ENCODE measurements at regions not wholly inside any gene's neighbourhood (a gene's known extent, or its start where the extent isn't known, plus 50 kb on each side); places are given as distances from the start of the nearest gene placed in this dataset.

- DNase-seq (ENCODE audit: low read depth in 2 of 2), result no peak
Observed at GRCh38 chr2:43034242-43034619, 192.2 kb downstream of the ZFP36L2 start.

DNA sequence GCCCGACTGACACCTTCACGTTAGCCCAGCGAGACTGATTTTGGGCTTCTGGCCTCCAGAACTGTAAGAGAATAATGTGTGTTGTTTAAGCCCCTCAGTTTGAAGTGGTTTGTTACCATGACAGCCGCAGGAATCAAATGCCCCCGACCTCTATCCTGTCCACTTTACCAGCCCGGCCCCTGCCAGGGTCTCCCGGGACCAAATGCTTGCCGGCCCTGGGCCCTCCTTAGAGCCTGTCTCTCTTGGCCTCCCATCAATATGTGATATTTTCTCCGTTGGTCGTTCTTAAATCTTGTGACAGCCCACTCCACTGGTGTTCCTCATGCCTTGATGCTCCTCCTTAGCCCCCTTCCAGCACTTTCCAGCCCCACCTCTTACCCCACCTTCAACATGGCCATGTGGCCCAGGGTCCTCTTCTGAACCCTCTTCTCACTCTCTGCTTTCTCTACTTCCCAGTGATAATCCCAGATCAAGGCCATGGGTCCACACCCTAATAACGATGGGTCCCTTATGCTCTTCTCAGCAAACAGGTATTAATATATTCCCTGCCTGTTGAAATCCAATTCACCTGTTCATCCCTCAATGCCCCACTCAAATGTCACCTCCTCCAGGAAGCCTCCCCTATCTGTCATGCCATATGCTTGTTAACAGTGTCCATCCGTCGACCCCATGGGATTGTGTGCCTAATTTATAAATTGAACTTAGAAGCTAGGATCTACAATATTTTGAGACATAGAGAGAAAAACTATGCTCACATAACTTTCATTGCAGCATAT lies 192.8 kb downstream of the ZFP36L2 start:
- DNase-seq (ENCODE audit: low read depth in 2 of 2), result no peak

DNA sequence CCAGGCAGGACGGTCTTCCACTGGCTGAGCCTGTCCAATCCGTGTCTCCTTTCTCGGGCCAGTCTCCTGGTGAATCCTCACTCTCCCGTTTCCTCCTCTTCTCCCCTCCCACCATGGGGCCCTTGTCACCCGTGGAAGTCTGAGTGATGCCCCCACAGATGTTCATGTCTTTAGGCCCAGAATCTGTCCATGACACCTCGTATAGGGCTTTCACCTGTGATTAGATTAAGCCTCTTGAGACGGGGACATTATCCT lies 193.5 kb downstream of the ZFP36L2 start:
- DNase-seq (ENCODE audit: low read depth in 2 of 2), result no peak

DNA sequence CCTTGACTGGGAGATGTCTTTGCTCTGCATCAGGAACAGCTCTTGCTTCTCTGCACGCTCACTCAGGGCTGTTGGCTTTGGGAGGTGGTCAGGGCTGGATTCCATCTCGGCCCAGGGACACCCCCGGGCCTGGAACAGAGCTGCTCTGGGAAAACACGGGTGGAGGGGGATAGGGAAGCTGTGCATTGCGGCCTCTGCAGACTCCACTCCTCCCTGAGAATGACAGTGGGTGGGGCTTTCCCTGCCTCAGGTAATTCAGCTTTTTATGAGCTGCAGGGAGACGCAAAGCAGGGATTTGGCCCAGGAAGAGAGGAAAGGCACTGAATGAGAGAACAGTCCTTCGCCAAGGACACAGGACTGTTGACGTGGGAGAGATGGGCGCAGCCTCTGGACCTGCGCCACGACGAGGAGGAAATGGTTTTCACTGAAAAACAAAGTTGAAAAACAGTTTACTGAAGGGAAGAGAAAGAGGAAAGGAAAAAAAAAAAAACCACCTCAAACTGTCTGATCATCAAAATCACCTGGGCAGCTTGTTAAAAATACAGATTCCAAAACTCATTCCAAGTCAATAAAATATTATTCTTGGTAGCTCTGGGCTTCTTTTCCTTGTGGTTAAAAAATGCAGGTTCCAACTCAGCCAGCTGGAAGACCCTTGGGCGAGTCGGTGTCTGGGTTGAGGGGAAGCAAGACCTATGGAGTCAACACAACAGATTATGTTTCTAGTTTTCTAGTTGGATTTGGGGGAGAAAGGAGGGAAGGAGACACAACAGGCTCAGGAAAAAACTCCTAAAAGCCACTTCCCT lies 194.0 kb downstream of the ZFP36L2 start:
- no peak for DNase-seq (ENCODE audit: low read depth in 2 of 2)

GRCh38 chr2:43031471-43032212 lies 194.8 kb downstream of the ZFP36L2 start:
- DNase-seq (ENCODE audit: low read depth in 2 of 2), result no peak

- DNase-seq (ENCODE audit: low read depth in 2 of 2), result no peak
Observed at GRCh38 chr2:43030551-43031307, 195.7 kb downstream of the ZFP36L2 start.

DNA sequence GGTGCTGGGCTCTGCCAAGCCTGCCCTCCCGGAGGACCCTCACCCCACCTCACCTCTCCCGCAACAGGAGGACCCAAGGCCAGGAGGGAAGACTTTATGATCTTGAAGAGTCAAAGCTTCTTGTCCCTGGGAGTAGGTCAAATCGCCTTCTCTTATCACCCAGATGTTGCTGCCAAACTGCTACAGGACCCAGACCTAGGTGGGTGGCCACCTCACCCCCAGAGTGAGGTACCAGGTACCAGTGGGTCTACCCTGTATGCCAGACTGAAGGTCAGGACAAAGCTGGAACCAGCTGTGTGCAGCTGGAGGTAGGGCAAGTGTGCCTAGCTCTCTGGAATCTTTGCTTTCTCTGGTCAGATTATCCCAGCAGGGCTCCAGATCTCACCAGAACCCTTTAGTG lies 197.2 kb downstream of the ZFP36L2 start:
- no peak for DNase-seq (ENCODE audit: low read depth in 2 of 2)

GRCh38 chr2:43028188-43028587 lies 198.2 kb downstream of the ZFP36L2 start:
- no peak for DNase-seq (ENCODE audit: low read depth in 2 of 2)

GRCh38 chr2:43027097-43027873 lies 199.1 kb downstream of the ZFP36L2 start:
- no peak for DNase-seq (ENCODE audit: low read depth in 2 of 2)

- DNase-seq (ENCODE audit: low read depth in 2 of 2), result no peak
Observed at GRCh38 chr2:43026426-43027096, 199.8 kb downstream of the ZFP36L2 start.

GRCh38 chr2:43025709-43026295 lies 200.6 kb downstream of the ZFP36L2 start:
- no peak for DNase-seq (ENCODE audit: low read depth in 2 of 2)

- peak; percentile 19 to 24 for DNase-seq (ENCODE audit: low read depth in 2 of 2)
Observed at GRCh38 chr2:43024515-43025011, 201.8 kb downstream of the ZFP36L2 start.

DNA sequence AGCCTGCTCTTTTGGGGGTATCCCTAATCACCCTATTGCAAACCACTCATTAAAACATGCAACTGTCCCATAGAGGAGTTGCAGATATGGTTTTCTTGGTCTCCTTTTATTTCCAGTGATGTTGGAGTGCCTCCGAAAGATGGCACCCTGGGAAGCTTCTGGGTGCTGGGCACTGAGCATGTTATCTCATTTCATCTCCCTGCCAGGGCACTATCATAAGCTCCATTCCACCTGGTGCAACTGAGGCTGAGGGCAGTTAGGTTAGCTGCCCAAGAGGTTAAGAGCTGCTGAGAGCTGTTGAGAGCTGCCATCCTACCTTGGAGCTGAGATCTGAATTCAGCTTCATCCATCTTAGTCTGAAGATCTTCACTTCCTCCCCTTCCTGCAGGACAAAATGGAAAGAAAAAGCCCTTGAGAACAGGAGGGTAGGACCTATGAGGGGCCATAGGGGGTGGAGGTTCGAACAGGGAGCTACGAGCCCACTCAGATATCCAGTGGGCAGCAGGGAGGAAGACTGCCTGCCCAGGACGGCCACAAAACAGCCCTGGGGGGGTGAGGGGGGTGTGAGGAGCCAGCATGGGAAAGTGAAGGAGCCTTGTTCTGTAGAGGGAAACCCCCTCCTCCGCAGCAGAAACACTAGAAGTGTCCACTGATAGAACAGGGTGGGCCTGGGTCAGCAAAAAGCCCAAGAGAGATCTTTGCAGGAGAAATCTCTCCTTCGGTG lies 202.5 kb downstream of the ZFP36L2 start:
- no peak for DNase-seq (ENCODE audit: low read depth in 2 of 2)

GRCh38 chr2:43022896-43023295 lies 203.5 kb downstream of the ZFP36L2 start:
- no peak for DNase-seq (ENCODE audit: low read depth in 2 of 2)

GRCh38 chr2:43021791-43022509 lies 204.5 kb downstream of the ZFP36L2 start:
- no peak for DNase-seq (ENCODE audit: low read depth in 2 of 2)

DNA sequence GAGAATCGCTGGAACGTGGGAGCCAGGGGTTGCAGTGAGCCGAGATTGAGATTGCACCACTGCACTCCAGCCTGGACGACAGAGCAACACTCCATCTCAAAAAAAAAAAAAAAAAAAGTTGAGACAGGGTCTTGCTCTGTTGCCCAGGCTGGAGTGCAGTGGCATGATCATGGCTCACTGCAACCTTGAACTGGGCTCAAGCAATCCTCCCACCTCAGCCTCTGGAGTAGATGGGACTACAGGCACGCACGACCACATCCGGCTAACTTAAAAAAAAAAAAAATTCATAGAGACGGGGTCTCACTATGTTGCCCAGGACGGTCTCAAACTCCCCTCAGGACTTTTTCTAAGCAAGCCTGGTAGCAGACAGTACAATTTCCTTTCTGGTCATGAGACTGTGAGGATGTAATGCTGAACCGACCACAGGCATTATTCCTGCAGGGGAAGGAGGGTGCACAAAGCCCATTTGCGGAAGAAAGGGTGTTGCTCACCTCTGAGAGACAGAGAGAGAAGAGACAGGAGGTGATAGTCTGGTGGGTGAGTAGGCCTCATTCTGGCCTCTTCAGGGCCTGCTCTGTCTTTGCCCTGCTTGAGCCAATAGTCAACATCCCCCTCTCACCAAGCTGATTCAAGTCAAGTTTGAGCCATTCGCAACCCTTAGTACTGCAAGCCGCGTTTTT lies 205.3 kb downstream of the ZFP36L2 start:
- no peak for DNase-seq (ENCODE audit: low read depth in 2 of 2)

GRCh38 chr2:43020296-43020695 lies 206.1 kb downstream of the ZFP36L2 start:
- DNase-seq (ENCODE audit: low read depth in 2 of 2), result no peak

GRCh38 chr2:43019536-43020183 lies 206.7 kb downstream of the ZFP36L2 start:
- no peak for DNase-seq (ENCODE audit: low read depth in 2 of 2)

Data from stimulated activated CD8-positive, alpha-beta memory T cell treated with anti-CD3 and anti-CD28 coated beads, Interleukin-2, amount 100 ng/mL, for 48 hours (primary cell).